ENCODE measurements at regions not wholly inside any gene's neighbourhood (a gene's known extent, or its start where the extent isn't known, plus 50 kb on each side); places are given as distances from the start of the nearest gene placed in this dataset.

GRCh38 chr13:84607261-84608013 is 725.2 kb upstream of the SLITRK1 start:
- Histone ChIP-seq H3K9me2 (replicated peaks; ENCODE audit: control insufficient read depth, low read length) (no peaks in the 10 kb centered on the region), H4K20me1 (ENCODE audit: control insufficient read depth, insufficient read depth, low read depth, low read length) (no peaks in the 10 kb centered on the region), H3K4me1 (ENCODE audit: control insufficient read depth, low read length) (no peaks in the 10 kb centered on the region), H3K9me3 (ENCODE audit: control insufficient read depth, insufficient read depth, low read length) (no peaks in the 10 kb centered on the region), H3K79me2 (ENCODE audit: control insufficient read depth, low read length) (no peaks in the 10 kb centered on the region), H3K36me3 (ENCODE audit: control insufficient read depth, low read length) (no peaks in the 10 kb centered on the region), H3K4me2 (ENCODE audit: low read length) (no peak overlapping the region), H3K4me3 (ENCODE audit: low read length) (no peak overlapping the region), H3K27ac (ENCODE audit: low read depth, low read length) (no peak overlapping the region), H3K27me3 (ENCODE audit: control insufficient read depth, low read length) (no peaks in the 10 kb centered on the region), H3F3A (ENCODE audit: control insufficient read depth, insufficient read depth) (no peaks in the 10 kb centered on the region)
- TF ChIP-seq CTCF (IDR thresholded peaks at IDR 0.05; ENCODE audit: low read depth, low read length, poor library complexity, severe bottlenecking) (no peak), EZH2phosphoT487 (IDR thresholded peaks at IDR 0.05; ENCODE audit: borderline replicate concordance, low read length) (no peak)

DNA sequence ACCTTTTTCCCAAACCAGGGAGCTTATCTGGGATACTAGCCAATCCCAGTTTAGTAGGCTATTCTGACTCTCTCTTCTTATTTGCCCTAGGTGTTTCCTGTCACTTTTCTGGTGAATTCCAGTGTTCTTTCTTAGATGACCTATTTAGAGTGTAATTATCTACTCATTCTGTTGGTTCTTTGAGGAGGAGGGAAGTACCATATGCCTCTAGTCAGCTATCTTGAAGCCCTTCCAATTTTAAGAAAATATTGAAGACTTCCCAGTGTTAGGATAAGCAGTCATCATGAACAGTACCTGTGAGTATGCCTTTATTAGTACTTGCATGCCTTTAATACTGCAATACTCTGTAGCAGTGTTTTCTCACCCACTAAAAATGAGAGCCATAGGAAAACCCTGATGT is 724.3 kb upstream of the SLITRK1 start:
- Histone ChIP-seq H3K4me3 (ENCODE audit: low read length) (no peak overlapping the region), H3K4me2 (ENCODE audit: low read length) (no peak overlapping the region), H3K9me3 (ENCODE audit: control insufficient read depth, insufficient read depth, low read length) (no peaks in the 10 kb centered on the region), H3K79me2 (ENCODE audit: control insufficient read depth, low read length) (no peaks in the 10 kb centered on the region), H3K27ac (ENCODE audit: low read depth, low read length) (no peak overlapping the region), H3F3A (ENCODE audit: control insufficient read depth, insufficient read depth) (no peaks in the 10 kb centered on the region), H4K20me1 (ENCODE audit: control insufficient read depth, insufficient read depth, low read depth, low read length) (no peaks in the 10 kb centered on the region), H3K36me3 (ENCODE audit: control insufficient read depth, low read length) (no peaks in the 10 kb centered on the region), H3K4me1 (ENCODE audit: control insufficient read depth, low read length) (no peaks in the 10 kb centered on the region), H3K9me2 (replicated peaks; ENCODE audit: control insufficient read depth, low read length) (no peaks in the 10 kb centered on the region), H3K27me3 (ENCODE audit: control insufficient read depth, low read length) (no peaks in the 10 kb centered on the region)
- TF ChIP-seq EZH2phosphoT487 (IDR thresholded peaks at IDR 0.05; ENCODE audit: borderline replicate concordance, low read length) = no peak
- no peak for TF ChIP-seq CTCF (IDR thresholded peaks at IDR 0.05; ENCODE audit: low read depth, low read length, poor library complexity, severe bottlenecking)

DNA sequence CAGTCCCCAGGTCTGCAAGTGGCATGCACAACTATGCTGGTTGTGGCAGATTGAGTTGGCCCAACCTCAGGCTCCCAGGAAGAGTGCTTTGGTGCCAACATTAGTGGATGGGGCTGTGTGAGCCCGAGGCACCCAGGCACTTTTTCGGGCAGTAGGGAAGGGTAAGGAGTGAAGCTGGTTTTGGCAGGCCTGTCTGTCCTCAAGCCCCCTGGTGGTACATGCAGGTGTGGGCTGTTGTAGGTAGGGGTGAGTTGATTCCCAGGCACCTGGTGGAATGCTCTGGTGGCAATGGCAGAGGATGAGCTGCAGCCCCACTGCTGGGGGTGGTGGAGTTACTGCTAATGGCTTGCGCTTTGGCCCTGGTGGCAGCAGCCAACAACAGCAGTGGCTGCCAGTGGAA is 723.7 kb upstream of the SLITRK1 start:
- Histone ChIP-seq H3F3A (ENCODE audit: control insufficient read depth, insufficient read depth) (no peaks in the 10 kb centered on the region), H3K4me3 (ENCODE audit: low read length) (no peak overlapping the region), H3K36me3 (ENCODE audit: control insufficient read depth, low read length) (no peaks in the 10 kb centered on the region), H3K9me3 (ENCODE audit: control insufficient read depth, insufficient read depth, low read length) (no peaks in the 10 kb centered on the region), H4K20me1 (ENCODE audit: control insufficient read depth, insufficient read depth, low read depth, low read length) (no peaks in the 10 kb centered on the region), H3K27ac (ENCODE audit: low read depth, low read length) (no peak overlapping the region), H3K9me2 (replicated peaks; ENCODE audit: control insufficient read depth, low read length) (no peaks in the 10 kb centered on the region), H3K27me3 (ENCODE audit: control insufficient read depth, low read length) (no peaks in the 10 kb centered on the region), H3K79me2 (ENCODE audit: control insufficient read depth, low read length) (no peaks in the 10 kb centered on the region), H3K4me2 (ENCODE audit: low read length) (no peak overlapping the region), H3K4me1 (ENCODE audit: control insufficient read depth, low read length) (no peaks in the 10 kb centered on the region)
- TF ChIP-seq EZH2phosphoT487 (IDR thresholded peaks at IDR 0.05; ENCODE audit: borderline replicate concordance, low read length) = no peak
- no peak for TF ChIP-seq CTCF (IDR thresholded peaks at IDR 0.05; ENCODE audit: low read depth, low read length, poor library complexity, severe bottlenecking)

Measured in DOHH2 (cell line).